A673 (cell line): ENCODE measurements at regions not wholly inside any gene's neighbourhood (a gene's known extent, or its start where the extent isn't known, plus 50 kb on each side); places are given as distances from the start of the nearest gene placed in this dataset.

Experiments used
- CTCF ChIP-seq: fragments of 300-800, 200-600 bp; sonication (generic); conservative IDR thresholded peaks from 2 replicates; pipeline ENCODE4 v1.5.1; 2017; ENCODE audit warnings: low read depth, mild to moderate bottlenecking, antibody characterized with exemption, low read length, moderate library complexity, mixed read lengths
- EZH2 ChIP-seq: fragments of 200-600 bp; sonication (generic); IDR thresholded peaks from 2 replicates; pipeline ENCODE4 v1.6.1; 2017; ENCODE audit warnings: borderline replicate concordance, low read depth, mild to moderate bottlenecking, mixed read lengths, antibody characterized with exemption, low read length; ENCODE audit not compliant: poor library complexity, severe bottlenecking

GRCh38 chr10:58952162-58952601, 224.3 kb upstream of the PHYHIPL start:
- no peak for TF ChIP-seq EZH2
- TF ChIP-seq CTCF = no peak
